Activated CD8-positive, alpha-beta memory T cell treated with anti-CD3 and anti-CD28 coated beads for 36 hours (primary cell): ENCODE measurements at regions not wholly inside any gene's neighbourhood (a gene's known extent, or its start where the extent isn't known, plus 50 kb on each side); places are given as distances from the start of the nearest gene placed in this dataset.

Experiments used
- CTCF ChIA-PET: fragments of 350-600 bp; sonication (Branson Sonifier 250); formaldehyde crosslinking; loops from one replicate; lab custom pipeline; 2021; ENCODE audit warnings: antibody characterized with exemption; lab: Charles Lee
- POLR2A ChIA-PET: fragments of 350-600 bp; sonication (Branson Sonifier 250); formaldehyde crosslinking; loops from one replicate; lab custom pipeline; 2021; ENCODE audit warnings: antibody characterized with exemption; lab: Charles Lee

DNA sequence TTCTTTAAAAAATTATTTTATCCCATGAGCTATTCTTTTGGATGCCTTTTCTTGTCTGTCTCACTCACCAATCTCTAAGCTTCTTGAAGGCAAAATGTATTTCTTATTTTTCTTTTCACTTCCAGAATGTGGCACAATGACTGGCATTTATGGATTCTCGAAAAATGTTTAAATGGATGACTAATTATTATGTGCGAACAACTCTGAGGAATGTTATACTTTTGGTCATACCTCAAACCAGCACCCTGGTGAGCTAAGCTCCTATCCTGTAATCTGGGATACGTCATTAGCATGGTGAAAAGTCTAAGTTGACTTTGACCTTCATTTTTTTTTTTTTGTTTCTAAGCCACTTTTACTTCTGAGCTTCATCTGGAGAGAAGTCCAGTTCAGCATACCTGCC is 214.0 kb upstream of the CEP162 start:
- POLR2A ChIA-PET, result no interaction called here
- CTCF ChIA-PET, result interaction anchor here (0.7 kb wide), 1 partner anchor 24 kb away, joined by 4 read pairs; no protein-coding TSS in a partner anchor

- ChIA-PET POLR2A (no interaction called here), CTCF (no interaction called here)
Measured at GRCh38 chr6:84434550-84434949, 207.1 kb upstream of the CEP162 start.

- ChIA-PET POLR2A (no interaction called here), CTCF (no interaction called here)
Measured at GRCh38 chr6:84432619-84433018, 205.2 kb upstream of the CEP162 start.

DNA sequence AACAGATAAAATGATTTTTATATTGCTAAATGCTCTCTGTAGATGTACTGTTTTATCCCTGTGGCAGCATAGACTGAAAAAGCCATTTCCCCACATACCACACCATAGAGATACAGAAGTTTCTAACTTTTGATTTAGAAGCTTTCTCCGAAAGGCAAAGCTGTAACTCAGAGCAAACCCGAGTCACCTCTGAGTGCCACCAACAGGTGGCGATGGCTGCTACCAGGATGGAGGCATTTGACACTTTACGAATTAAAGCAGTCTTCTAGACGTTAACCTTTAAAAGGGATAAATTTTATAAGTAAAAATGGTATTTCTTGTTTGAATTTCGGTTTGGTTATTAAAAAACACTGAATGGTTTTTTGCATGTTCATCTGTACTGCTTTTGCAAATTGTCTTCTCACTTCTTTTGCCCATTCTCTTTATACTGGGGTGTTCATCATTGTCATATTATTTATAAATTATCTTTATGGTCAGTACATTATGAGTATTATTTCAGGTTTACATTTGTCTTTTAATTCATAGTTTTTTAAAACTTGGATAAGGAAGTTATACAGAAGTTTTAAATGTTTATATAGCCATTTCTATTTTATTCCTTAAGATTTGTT is 201.0 kb upstream of the CEP162 start:
- ChIA-PET CTCF (no interaction called here), POLR2A (no interaction called here)

- CTCF ChIA-PET, result no interaction called here
Measured at GRCh38 chr6:84425971-84426705, 198.7 kb upstream of the CEP162 start.

DNA sequence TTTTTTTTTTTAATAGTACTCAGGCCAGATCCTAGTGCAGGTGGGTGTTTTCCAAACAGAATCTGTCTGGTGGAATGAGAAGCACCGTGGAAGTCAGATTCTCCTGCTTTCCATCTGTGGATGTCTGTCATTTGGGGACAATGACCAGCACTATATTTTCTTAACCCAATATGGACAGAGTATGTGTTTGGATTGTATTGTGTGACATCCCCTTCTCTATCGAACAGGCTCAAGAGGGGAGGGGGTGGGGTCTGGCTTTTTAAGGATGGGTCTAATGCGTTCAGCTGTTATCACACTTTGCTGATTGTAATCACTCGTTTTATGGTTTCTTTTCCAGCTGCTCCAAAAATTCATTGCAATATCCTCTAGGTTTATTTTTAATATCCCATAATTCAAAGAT is 197.5 kb upstream of the CEP162 start:
- POLR2A ChIA-PET, result no interaction called here
- CTCF ChIA-PET, result no interaction called here

More at GRCh38 chr6:84425971-84426705, 198.7 kb upstream of the CEP162 start:
- POLR2A ChIA-PET, result no interaction called here

GRCh38 chr6:84422380-84422968 is 195.0 kb upstream of the CEP162 start:
- ChIA-PET CTCF (no interaction called here), POLR2A (no interaction called here)

- ChIA-PET CTCF (no interaction called here), POLR2A (no interaction called here)
Measured at GRCh38 chr6:84421031-84421430, 193.6 kb upstream of the CEP162 start.

- POLR2A ChIA-PET, result no interaction called here
- CTCF ChIA-PET, result interaction anchor here (0.6 kb wide), 1 partner anchor 24 kb away, joined by 4 read pairs; no protein-coding TSS in a partner anchor
Measured at GRCh38 chr6:84417260-84417659, 189.8 kb upstream of the CEP162 start.

GRCh38 chr6:84416043-84416657 is 188.7 kb upstream of the CEP162 start:
- ChIA-PET POLR2A (no interaction called here), CTCF (no interaction called here)

GRCh38 chr6:84415517-84415916 is 188.1 kb upstream of the CEP162 start:
- CTCF ChIA-PET, result no interaction called here
- POLR2A ChIA-PET, result no interaction called here

DNA sequence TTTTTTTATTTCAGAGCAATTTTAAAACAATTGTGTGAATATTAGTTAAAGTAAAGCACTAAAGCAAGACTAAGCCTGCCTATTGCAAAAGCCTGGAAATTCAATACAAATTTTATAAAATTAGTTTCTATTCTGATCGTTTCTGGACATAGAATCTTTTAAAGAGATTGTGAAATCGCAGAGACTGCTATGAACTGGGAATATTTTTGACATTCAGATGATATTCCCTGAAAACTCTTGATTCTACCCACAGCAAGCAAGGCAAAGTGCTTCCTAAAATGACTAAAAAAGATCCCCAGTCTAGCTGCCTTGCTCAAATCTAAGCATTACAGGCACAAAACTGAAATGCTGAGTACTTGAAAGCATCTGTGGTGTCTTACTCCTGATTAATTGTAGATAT is 187.6 kb upstream of the CEP162 start:
- ChIA-PET POLR2A (no interaction called here), CTCF (no interaction called here)

DNA sequence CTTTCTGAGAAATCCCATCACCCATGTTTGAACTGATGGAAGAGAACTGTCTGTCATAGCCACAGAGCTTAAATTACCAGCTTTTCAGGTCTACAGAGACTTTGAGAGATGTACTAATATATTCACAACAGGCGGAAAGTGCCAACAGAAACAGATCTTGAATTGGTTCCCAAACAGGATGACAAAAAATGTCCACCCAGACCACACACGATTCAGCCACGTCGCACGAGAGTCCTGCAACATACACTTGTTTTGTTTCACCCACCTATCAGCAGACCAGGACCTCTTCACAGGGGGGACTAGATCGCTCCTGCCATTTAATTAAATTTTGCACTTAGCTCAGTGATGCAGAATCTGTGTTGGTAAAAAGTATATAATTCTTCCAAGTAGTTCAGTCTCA is 187.1 kb upstream of the CEP162 start:
- POLR2A ChIA-PET, result no interaction called here
- CTCF ChIA-PET, result no interaction called here

- CTCF ChIA-PET, result no interaction called here
- POLR2A ChIA-PET, result no interaction called here
Measured at GRCh38 chr6:84411060-84411629, 183.7 kb upstream of the CEP162 start.

GRCh38 chr6:84409911-84410310 is 182.5 kb upstream of the CEP162 start:
- ChIA-PET POLR2A (no interaction called here), CTCF (no interaction called here)

GRCh38 chr6:84408028-84408427 is 180.6 kb upstream of the CEP162 start:
- ChIA-PET CTCF (no interaction called here), POLR2A (no interaction called here)

- ChIA-PET CTCF (no interaction called here), POLR2A (no interaction called here)
Measured at GRCh38 chr6:84403545-84403944, 176.1 kb upstream of the CEP162 start.

DNA sequence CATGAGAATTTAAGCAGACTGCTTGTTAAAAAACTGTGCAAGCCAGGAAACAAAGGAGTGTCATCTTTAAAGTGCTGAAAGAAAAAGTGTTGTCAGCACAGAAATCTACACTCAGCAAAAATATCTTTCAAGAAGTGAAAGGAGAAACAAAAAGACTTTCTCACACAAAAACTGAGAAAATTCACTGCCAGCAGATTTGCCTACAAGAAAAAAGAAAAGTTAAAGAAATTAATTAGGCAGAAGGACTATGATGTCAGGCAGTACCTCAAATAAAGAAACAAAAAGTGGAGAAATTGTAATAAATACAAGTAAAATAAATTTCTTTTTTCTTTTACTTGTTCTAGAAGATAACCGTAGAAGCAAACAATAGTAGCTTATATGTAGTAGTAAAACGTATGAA is 171.6 kb upstream of the CEP162 start:
- CTCF ChIA-PET, result no interaction called here

GRCh38 chr6:84392261-84392660 is 164.8 kb upstream of the CEP162 start:
- POLR2A ChIA-PET, result no interaction called here
- CTCF ChIA-PET, result no interaction called here

More for the DNA sequence above, 171.6 kb upstream of the CEP162 start:
- POLR2A ChIA-PET, result no interaction called here

DNA sequence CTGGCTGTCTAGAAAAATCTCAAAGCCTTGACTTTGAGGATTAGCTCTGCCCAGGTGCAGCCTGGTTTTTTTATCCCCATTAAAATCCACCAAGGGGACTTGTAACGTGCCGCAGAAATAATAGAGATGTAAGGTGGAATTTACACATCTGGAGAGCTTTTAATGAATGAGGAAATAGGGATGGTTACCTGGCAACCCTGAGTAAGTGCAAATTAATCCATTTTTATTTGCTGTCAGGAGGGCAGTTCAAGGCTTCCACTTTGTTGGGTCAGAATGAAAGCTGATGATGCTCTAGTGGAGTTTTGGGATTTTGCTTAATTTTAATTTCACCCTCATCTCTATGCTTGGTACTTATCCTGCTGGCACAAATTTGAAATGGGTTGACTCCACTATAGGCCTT is 163.4 kb upstream of the CEP162 start:
- POLR2A ChIA-PET, result no interaction called here
- CTCF ChIA-PET, result no interaction called here
